ENCODE measurements at regions not wholly inside any gene's neighbourhood (a gene's known extent, or its start where the extent isn't known, plus 50 kb on each side); places are given as distances from the start of the nearest gene placed in this dataset.
"Not testable (repeated sequence)": the region's sequence is repeated elsewhere in the genome, so short reads cannot be mapped to it uniquely, and the experiment has no call there.

DNA sequence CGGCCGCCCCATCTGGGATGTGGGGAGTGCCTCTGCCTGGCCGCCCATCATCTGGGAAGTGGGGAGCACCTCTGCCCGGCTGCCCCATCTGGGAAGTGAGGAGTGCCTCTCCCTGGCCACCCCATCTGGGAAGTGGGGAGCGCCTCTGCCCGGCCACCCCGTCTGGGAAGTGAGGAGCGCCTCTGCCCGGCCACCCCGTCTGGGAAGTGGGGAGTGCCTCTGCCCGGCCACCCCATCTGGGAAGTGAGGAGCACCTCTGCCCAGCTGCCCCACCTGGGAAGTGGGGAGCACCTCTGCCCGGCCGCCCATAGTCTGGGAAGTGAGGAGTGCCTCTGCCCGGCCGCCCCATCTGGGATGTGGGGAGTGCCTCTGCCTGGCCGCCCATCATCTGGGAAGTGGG, 91.7 kb upstream of the ZNF519 start:
- H3K9me3 ChIP-seq (ENCODE audit: control extremely low read depth in 1 of 5, control insufficient read depth in 4 of 5, insufficient read depth in 2 of 5, low read depth in 1 of 5, low read length in 4 of 5); H3K4me1 ChIP-seq (ENCODE audit: control extremely low read depth in 1 of 4, control insufficient read depth in 4 of 4, insufficient read depth in 4 of 4, low read length in 3 of 4); H3K27me3 ChIP-seq (replicated peaks in 2 of 5; ENCODE audit: control insufficient read depth in 4 of 5, insufficient read depth in 5 of 5, low read length in 4 of 5); H3K27ac ChIP-seq (ENCODE audit: insufficient read depth in 1 of 2, low read depth in 1 of 2, low read length in 2 of 2, poor library complexity in 1 of 2, severe bottlenecking in 2 of 2); H3K36me3 ChIP-seq (ENCODE audit: control insufficient read depth in 4 of 4, insufficient read depth in 4 of 4, low read length in 3 of 4); CTCF ChIA-PET; H3K4me3 ChIP-seq (ENCODE audit: control insufficient read depth in 1 of 7, extremely low read depth in 1 of 7, insufficient read depth in 4 of 7, low read depth in 2 of 7, low read length in 6 of 7); DNase-seq; POLR2A ChIA-PET: not testable (repeated sequence)
- WGBS (ENCODE audit: insufficient coverage) = 100% methylated on average over 2 of the region's 16 CpGs

DNA sequence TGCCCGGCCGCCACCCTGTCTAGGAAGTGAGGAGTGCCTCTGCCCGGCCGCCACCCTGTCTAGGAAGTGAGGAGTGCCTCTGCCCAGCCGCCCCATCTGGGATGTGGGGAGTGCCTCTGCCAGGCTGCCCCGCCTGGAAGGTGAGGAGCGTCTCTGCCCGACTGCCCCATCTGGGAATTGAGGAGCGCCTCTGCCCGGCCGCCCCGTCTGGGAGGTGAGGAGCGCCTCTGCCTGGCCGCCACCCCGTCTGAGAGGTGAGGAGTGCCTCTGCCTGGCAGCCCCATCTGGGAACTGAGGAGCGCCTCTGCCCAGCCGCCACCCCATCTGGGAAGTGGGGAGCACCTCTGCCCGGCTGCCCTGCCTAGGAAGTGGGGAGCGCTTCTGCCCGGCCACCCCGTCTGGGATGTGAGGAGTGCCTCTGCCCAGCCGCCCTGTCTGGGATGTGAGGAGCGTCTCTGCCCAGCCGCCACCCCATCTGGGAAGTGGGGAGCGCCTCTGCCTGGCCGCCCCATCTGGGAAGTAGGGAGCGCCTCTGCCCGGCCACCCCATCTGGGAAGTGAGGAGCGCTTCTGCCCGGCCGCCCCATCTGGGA, 91.1 kb upstream of the ZNF519 start:
- H3K4me3 ChIP-seq (ENCODE audit: control insufficient read depth in 1 of 7, extremely low read depth in 1 of 7, insufficient read depth in 4 of 7, low read depth in 2 of 7, low read length in 6 of 7); CTCF ChIA-PET; POLR2A ChIA-PET; H3K9me3 ChIP-seq (ENCODE audit: control extremely low read depth in 1 of 5, control insufficient read depth in 4 of 5, insufficient read depth in 2 of 5, low read depth in 1 of 5, low read length in 4 of 5); H3K4me1 ChIP-seq (ENCODE audit: control extremely low read depth in 1 of 4, control insufficient read depth in 4 of 4, insufficient read depth in 4 of 4, low read length in 3 of 4); H3K27ac ChIP-seq (ENCODE audit: insufficient read depth in 1 of 2, low read depth in 1 of 2, low read length in 2 of 2, poor library complexity in 1 of 2, severe bottlenecking in 2 of 2); H3K27me3 ChIP-seq (replicated peaks in 2 of 5; ENCODE audit: control insufficient read depth in 4 of 5, insufficient read depth in 5 of 5, low read length in 4 of 5); H3K36me3 ChIP-seq (ENCODE audit: control insufficient read depth in 4 of 4, insufficient read depth in 4 of 4, low read length in 3 of 4); DNase-seq: not testable (repeated sequence)
- WGBS (ENCODE audit: insufficient coverage) = 96% methylated on average over 29 of the region's 31 CpGs

- H3K27ac ChIP-seq (ENCODE audit: insufficient read depth in 1 of 2, low read depth in 1 of 2, low read length in 2 of 2, poor library complexity in 1 of 2, severe bottlenecking in 2 of 2); H3K4me3 ChIP-seq (ENCODE audit: control insufficient read depth in 1 of 7, extremely low read depth in 1 of 7, insufficient read depth in 4 of 7, low read depth in 2 of 7, low read length in 6 of 7); CTCF ChIA-PET; H3K36me3 ChIP-seq (ENCODE audit: control insufficient read depth in 4 of 4, insufficient read depth in 4 of 4, low read length in 3 of 4); H3K27me3 ChIP-seq (replicated peaks in 2 of 5; ENCODE audit: control insufficient read depth in 4 of 5, insufficient read depth in 5 of 5, low read length in 4 of 5); H3K4me1 ChIP-seq (ENCODE audit: control extremely low read depth in 1 of 4, control insufficient read depth in 4 of 4, insufficient read depth in 4 of 4, low read length in 3 of 4); POLR2A ChIA-PET; DNase-seq; H3K9me3 ChIP-seq (ENCODE audit: control extremely low read depth in 1 of 5, control insufficient read depth in 4 of 5, insufficient read depth in 2 of 5, low read depth in 1 of 5, low read length in 4 of 5): not testable (repeated sequence)
- 92% methylated on average over 29 of the region's 31 CpGs for WGBS (ENCODE audit: insufficient coverage)
Measured at GRCh38 chr18:14222354-14223221, 90.4 kb upstream of the ZNF519 start.

DNA sequence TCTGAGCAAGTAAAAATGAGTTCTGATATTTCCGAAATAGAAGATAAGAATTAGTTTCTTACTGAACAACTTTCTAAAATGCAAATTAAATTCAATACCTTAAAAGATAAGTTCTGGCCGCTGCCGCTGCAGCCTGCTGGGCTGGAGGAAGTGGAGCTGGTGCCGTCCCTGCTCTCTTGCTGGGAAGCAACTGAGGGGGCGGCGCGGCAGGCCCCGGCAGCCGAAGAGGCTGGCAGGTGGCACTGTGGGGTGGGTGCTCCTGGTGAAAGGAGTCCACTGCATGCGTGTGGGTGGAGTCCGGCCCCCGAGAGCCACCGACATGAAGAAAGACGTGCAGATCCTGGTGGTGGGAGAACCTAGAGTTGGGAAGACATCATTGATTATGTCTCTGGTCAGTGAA, 89.5 kb upstream of the ZNF519 start:
- no peak overlapping the region for H3K4me3 ChIP-seq (ENCODE audit: control insufficient read depth in 1 of 7, extremely low read depth in 1 of 7, insufficient read depth in 4 of 7, low read depth in 2 of 7, low read length in 6 of 7)
- POLR2A ChIA-PET = no interaction called here
- WGBS (ENCODE audit: insufficient coverage) = over 99% methylated on average over 13 of the region's 14 CpGs
- H3K27me3 ChIP-seq (replicated peaks in 2 of 5; ENCODE audit: control insufficient read depth in 4 of 5, insufficient read depth in 5 of 5, low read length in 4 of 5) = no peaks in the 10 kb centered on the region
- CTCF ChIA-PET = no interaction called here
- H3K27ac ChIP-seq (ENCODE audit: insufficient read depth in 1 of 2, low read depth in 1 of 2, low read length in 2 of 2, poor library complexity in 1 of 2, severe bottlenecking in 2 of 2) = no peak overlapping the region
- DNase-seq = no peak
- peaks cover 0 to 2% (median 0%) of the 10 kb centered on the region in 4 experiments for H3K36me3 ChIP-seq (ENCODE audit: control insufficient read depth in 4 of 4, insufficient read depth in 4 of 4, low read length in 3 of 4)
- no peaks in the 10 kb centered on the region for H3K4me1 ChIP-seq (ENCODE audit: control extremely low read depth in 1 of 4, control insufficient read depth in 4 of 4, insufficient read depth in 4 of 4, low read length in 3 of 4)
- H3K9me3 ChIP-seq (ENCODE audit: control extremely low read depth in 1 of 5, control insufficient read depth in 4 of 5, insufficient read depth in 2 of 5, low read depth in 1 of 5, low read length in 4 of 5) = peaks cover 0 to 8% (median 0%) of the 10 kb centered on the region in 5 experiments

DNA sequence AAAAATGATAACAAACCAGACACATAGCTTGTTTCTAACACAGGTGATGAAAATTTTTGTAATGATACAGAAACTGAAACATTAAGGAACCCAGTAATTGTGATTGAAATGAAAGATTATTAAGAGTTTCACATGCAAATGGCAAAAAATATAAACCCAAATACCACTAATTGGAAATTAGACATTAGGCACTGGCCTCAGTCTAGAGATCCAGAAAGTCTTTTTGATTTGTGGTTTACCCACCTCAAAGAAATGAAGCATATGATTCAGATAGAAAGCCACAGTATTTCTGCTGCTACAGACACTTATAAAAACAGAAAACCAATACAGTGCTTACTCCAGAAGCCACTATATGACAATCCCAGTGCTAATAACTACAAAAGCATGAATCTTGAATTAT, 83.7 kb upstream of the ZNF519 start:
- H3K9me3 ChIP-seq (ENCODE audit: control extremely low read depth in 1 of 5, control insufficient read depth in 4 of 5, insufficient read depth in 2 of 5, low read depth in 1 of 5, low read length in 4 of 5); H3K27ac ChIP-seq (ENCODE audit: insufficient read depth in 1 of 2, low read depth in 1 of 2, low read length in 2 of 2, poor library complexity in 1 of 2, severe bottlenecking in 2 of 2); H3K4me3 ChIP-seq (ENCODE audit: control insufficient read depth in 1 of 7, extremely low read depth in 1 of 7, insufficient read depth in 4 of 7, low read depth in 2 of 7, low read length in 6 of 7); H3K36me3 ChIP-seq (ENCODE audit: control insufficient read depth in 4 of 4, insufficient read depth in 4 of 4, low read length in 3 of 4); POLR2A ChIA-PET; DNase-seq; CTCF ChIA-PET; H3K27me3 ChIP-seq (replicated peaks in 2 of 5; ENCODE audit: control insufficient read depth in 4 of 5, insufficient read depth in 5 of 5, low read length in 4 of 5); H3K4me1 ChIP-seq (ENCODE audit: control extremely low read depth in 1 of 4, control insufficient read depth in 4 of 4, insufficient read depth in 4 of 4, low read length in 3 of 4): not testable (repeated sequence)

GRCh38 chr18:14203424-14203823, 71.2 kb upstream of the ZNF519 start:
- H3K4me3 ChIP-seq (ENCODE audit: control insufficient read depth in 1 of 7, extremely low read depth in 1 of 7, insufficient read depth in 4 of 7, low read depth in 2 of 7, low read length in 6 of 7); CTCF ChIA-PET: not testable (repeated sequence)

DNA sequence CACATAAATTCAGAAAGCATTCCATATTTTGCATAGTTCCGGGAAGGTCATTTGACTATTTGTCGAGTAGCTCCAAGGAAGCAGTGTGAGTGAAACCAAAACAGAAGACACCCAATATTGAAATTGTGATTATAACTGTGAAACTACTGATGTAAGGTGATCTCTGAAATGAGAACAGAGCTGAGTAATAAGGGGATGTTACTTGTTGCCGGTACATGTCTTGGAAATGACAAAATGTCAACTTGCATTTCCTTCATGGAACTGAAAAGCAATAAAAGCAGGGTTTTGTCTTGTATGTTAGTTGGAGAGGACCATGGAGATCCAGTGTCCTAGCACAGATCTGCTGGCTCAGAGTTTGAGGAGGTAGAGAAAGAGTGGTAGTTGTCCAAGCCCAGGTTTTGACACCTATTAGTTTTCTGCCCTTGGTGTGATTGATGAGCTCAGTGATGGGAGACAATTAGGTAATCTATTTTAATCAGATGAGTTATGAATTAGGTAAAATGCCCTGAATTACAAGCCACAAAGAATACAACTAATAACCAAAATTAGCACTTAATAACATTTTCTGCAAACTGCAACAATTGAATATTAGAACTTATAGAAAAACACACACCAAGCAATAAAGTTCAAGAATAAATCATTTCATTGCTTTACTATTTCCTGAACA, 58.7 kb upstream of the ZNF519 start:
- WGBS (ENCODE audit: insufficient coverage) = 100% methylated on average over 2 of the region's 3 CpGs
- CTCF ChIA-PET; H3K36me3 ChIP-seq (ENCODE audit: control insufficient read depth in 4 of 4, insufficient read depth in 4 of 4, low read length in 3 of 4); H3K27me3 ChIP-seq (replicated peaks in 2 of 5; ENCODE audit: control insufficient read depth in 4 of 5, insufficient read depth in 5 of 5, low read length in 4 of 5); DNase-seq; H3K9me3 ChIP-seq (ENCODE audit: control extremely low read depth in 1 of 5, control insufficient read depth in 4 of 5, insufficient read depth in 2 of 5, low read depth in 1 of 5, low read length in 4 of 5); POLR2A ChIA-PET; H3K4me3 ChIP-seq (ENCODE audit: control insufficient read depth in 1 of 7, extremely low read depth in 1 of 7, insufficient read depth in 4 of 7, low read depth in 2 of 7, low read length in 6 of 7); H3K4me1 ChIP-seq (ENCODE audit: control extremely low read depth in 1 of 4, control insufficient read depth in 4 of 4, insufficient read depth in 4 of 4, low read length in 3 of 4); H3K27ac ChIP-seq (ENCODE audit: insufficient read depth in 1 of 2, low read depth in 1 of 2, low read length in 2 of 2, poor library complexity in 1 of 2, severe bottlenecking in 2 of 2): not testable (repeated sequence)

More at GRCh38 chr18:14203424-14203823, 71.2 kb upstream of the ZNF519 start:
- H3K27ac ChIP-seq (ENCODE audit: insufficient read depth in 1 of 2, low read depth in 1 of 2, low read length in 2 of 2, poor library complexity in 1 of 2, severe bottlenecking in 2 of 2); DNase-seq; H3K4me1 ChIP-seq (ENCODE audit: control extremely low read depth in 1 of 4, control insufficient read depth in 4 of 4, insufficient read depth in 4 of 4, low read length in 3 of 4); H3K27me3 ChIP-seq (replicated peaks in 2 of 5; ENCODE audit: control insufficient read depth in 4 of 5, insufficient read depth in 5 of 5, low read length in 4 of 5); POLR2A ChIA-PET; H3K36me3 ChIP-seq (ENCODE audit: control insufficient read depth in 4 of 4, insufficient read depth in 4 of 4, low read length in 3 of 4); H3K9me3 ChIP-seq (ENCODE audit: control extremely low read depth in 1 of 5, control insufficient read depth in 4 of 5, insufficient read depth in 2 of 5, low read depth in 1 of 5, low read length in 4 of 5): not testable (repeated sequence)
- WGBS (ENCODE audit: insufficient coverage) = no CpG with 5 or more reads among the region's 2 CpGs
